Karpas-422 (cell line): ENCODE measurements at regions not wholly inside any gene's neighbourhood (a gene's known extent, or its start where the extent isn't known, plus 50 kb on each side); places are given as distances from the start of the nearest gene placed in this dataset.
"Not testable (repeated sequence)": the region's sequence is repeated elsewhere in the genome, so short reads cannot be mapped to it uniquely, and the experiment has no call there.

Source experiments
- DNase-seq: peaks from one replicate; pipeline ENCODE4 v3.0.0-alpha.2; 2015
- H2AFZ ChIP-seq: fragments of 200-600 bp; sonication (generic); 2 replicates; pipeline ENCODE4 v1.6.1; 2014; ENCODE audit warnings: antibody characterized with exemption, low read length, mixed read lengths
- H3K27ac ChIP-seq: fragments of 200-600 bp; sonication (generic); 2 replicates; pipeline ENCODE4 v1.5.1; 2014; ENCODE audit warnings: mild to moderate bottlenecking, low read length, moderate library complexity
- H3K27me3 ChIP-seq: fragments of 200-600 bp; sonication (generic); 2 replicates; pipeline ENCODE4 v1.6.1; 2014; ENCODE audit warnings: low read length, mixed read lengths
- H3K36me3 ChIP-seq: fragments of 200-600 bp; sonication (generic); 2 replicates; pipeline ENCODE4 v1.6.1; 2014; ENCODE audit warnings: low read length, mixed read lengths; ENCODE audit not compliant: insufficient read depth
- H3K4me1 ChIP-seq: fragments of 200-600 bp; sonication (generic); 2 replicates; pipeline ENCODE4 v1.6.1; 2014; ENCODE audit warnings: mild to moderate bottlenecking, low read length, mixed read lengths
- H3K4me2 ChIP-seq: fragments of 200-600 bp; sonication (generic); 2 replicates; pipeline ENCODE4 v1.6.1; 2014; ENCODE audit warnings: low read length, low read depth, mild to moderate bottlenecking; ENCODE audit not compliant: poor library complexity, severe bottlenecking
- H3K4me3 ChIP-seq: fragments of 200-600 bp; sonication (generic); 2 replicates; pipeline ENCODE4 v1.5.1; 2014; ENCODE audit warnings: mild to moderate bottlenecking, antibody characterized with exemption, low read length, mixed read lengths
- H3K79me2 ChIP-seq: fragments of 200-600 bp; sonication (generic); 2 replicates; pipeline ENCODE4 v1.6.1; 2014; ENCODE audit warnings: mild to moderate bottlenecking, low read length, mixed read lengths
- H3K9ac ChIP-seq: fragments of 200-600 bp; sonication (generic); 2 replicates; pipeline ENCODE4 v1.6.0; 2014; ENCODE audit warnings: low read length
- H3K9me2 ChIP-seq: fragments of 200-600 bp; sonication (generic), shearing (Covaris generic); replicated peaks from 2 replicates; pipeline ENCODE4 v1.6.0; 2014; ENCODE audit warnings: mild to moderate bottlenecking, low read length, moderate library complexity; ENCODE audit not compliant: insufficient read depth
- H3K9me3 ChIP-seq: fragments of 300-700, 200-600 bp; sonication (generic); 2 replicates; pipeline ENCODE4 v1.6.1; 2014; ENCODE audit warnings: low read length, mixed read lengths
- H4K20me1 ChIP-seq: fragments of 200-600 bp; sonication (generic); 2 replicates; pipeline ENCODE4 v1.6.1; 2014; ENCODE audit warnings: mild to moderate bottlenecking, antibody characterized with exemption, low read length, low read depth; ENCODE audit not compliant: insufficient read depth

GRCh38 chr12:47360771-47361388, 281.1 kb upstream of the AMIGO2 start:
- H3K9me3 ChIP-seq, result no peaks in the 10 kb centered on the region
- peak overlapping the region; percentile 55 for H2AFZ ChIP-seq
- H3K9me2 ChIP-seq, result no peaks in the 10 kb centered on the region
- H3K9ac ChIP-seq, result no peak overlapping the region
- H3K4me3 ChIP-seq, result peak overlapping the region; percentile 10; the same call in 1 of the 2 replicates
- no peak overlapping the region for H3K27ac ChIP-seq
- H3K36me3 ChIP-seq, result no peaks in the 10 kb centered on the region
- H3K4me2 ChIP-seq, result peak overlapping the region; percentile 50
- H3K4me1 ChIP-seq, result peaks cover 34% of the 10 kb centered on the region
- H3K27me3 ChIP-seq, result no peaks in the 10 kb centered on the region
- DNase-seq, result no peak
- H3K79me2 ChIP-seq, result no peaks in the 10 kb centered on the region
- H4K20me1 ChIP-seq, result no peaks in the 10 kb centered on the region

- peak; percentile 61 for DNase-seq
Measured at GRCh38 chr12:47360093-47360480, 280.3 kb upstream of the AMIGO2 start.

GRCh38 chr12:47359310-47360092, 279.7 kb upstream of the AMIGO2 start:
- no peaks in the 10 kb centered on the region for H3K36me3 ChIP-seq
- H3K4me3 ChIP-seq, result no peak overlapping the region
- H3K4me1 ChIP-seq, result peaks cover 44% of the 10 kb centered on the region
- no peak overlapping the region for H3K4me2 ChIP-seq
- H2AFZ ChIP-seq, result no peak overlapping the region
- H3K9ac ChIP-seq, result no peak overlapping the region
- no peaks in the 10 kb centered on the region for H3K27me3 ChIP-seq
- H3K9me2 ChIP-seq, result no peaks in the 10 kb centered on the region
- H4K20me1 ChIP-seq, result no peaks in the 10 kb centered on the region
- no peak for DNase-seq
- no peaks in the 10 kb centered on the region for H3K9me3 ChIP-seq
- no peak overlapping the region for H3K27ac ChIP-seq
- H3K79me2 ChIP-seq, result no peaks in the 10 kb centered on the region

More at GRCh38 chr12:47360093-47360480, 280.3 kb upstream of the AMIGO2 start:
- H3K4me2 ChIP-seq, result peak overlapping the region; percentile 50
- H4K20me1 ChIP-seq, result no peaks in the 10 kb centered on the region
- H3K9me2 ChIP-seq, result no peaks in the 10 kb centered on the region
- H2AFZ ChIP-seq, result no peak overlapping the region
- no peaks in the 10 kb centered on the region for H3K36me3 ChIP-seq
- H3K79me2 ChIP-seq, result no peaks in the 10 kb centered on the region
- no peak overlapping the region for H3K4me3 ChIP-seq
- no peak overlapping the region for H3K9ac ChIP-seq
- no peaks in the 10 kb centered on the region for H3K27me3 ChIP-seq
- H3K9me3 ChIP-seq, result no peaks in the 10 kb centered on the region
- H3K27ac ChIP-seq, result no peak overlapping the region
- H3K4me1 ChIP-seq, result peaks cover 42% of the 10 kb centered on the region

- H3K36me3 ChIP-seq, H3K27me3 ChIP-seq, H4K20me1 ChIP-seq, DNase-seq, H3K9me2 ChIP-seq, H3K79me2 ChIP-seq, H2AFZ ChIP-seq, H3K9me3 ChIP-seq, H3K4me3 ChIP-seq: not testable (repeated sequence)
- H3K4me1 ChIP-seq, result peaks cover 55% of the 10 kb centered on the region
- H3K4me2 ChIP-seq, result peak overlapping the region; percentile 78
- H3K27ac ChIP-seq, result peak overlapping the region; percentile 89
- H3K9ac ChIP-seq, result peak overlapping the region; percentile 43; the same call in 1 of the 2 replicates
Measured at GRCh38 chr12:47357006-47357405, 277.2 kb upstream of the AMIGO2 start.

GRCh38 chr12:47356129-47356700, 276.5 kb upstream of the AMIGO2 start:
- H3K9me2 ChIP-seq, result no peaks in the 10 kb centered on the region
- no peaks in the 10 kb centered on the region for H4K20me1 ChIP-seq
- peak overlapping the region; percentile 31 for H3K4me3 ChIP-seq
- peak overlapping the region; percentile 89 for H3K27ac ChIP-seq
- H3K9ac ChIP-seq, result peak overlapping the region; percentile 43
- no peaks in the 10 kb centered on the region for H3K27me3 ChIP-seq
- H3K36me3 ChIP-seq, result no peaks in the 10 kb centered on the region
- DNase-seq, result peak; percentile 90
- peaks cover 51% of the 10 kb centered on the region for H3K4me1 ChIP-seq
- no peaks in the 10 kb centered on the region for H3K9me3 ChIP-seq
- peak overlapping the region; percentile 6 for H2AFZ ChIP-seq
- no peaks in the 10 kb centered on the region for H3K79me2 ChIP-seq
- peak overlapping the region; percentile 78 for H3K4me2 ChIP-seq

- Histone ChIP-seq H3K27ac (no peak overlapping the region), H3K4me2 (no peak overlapping the region), H3K27me3 (no peaks in the 10 kb centered on the region), H3K36me3 (no peaks in the 10 kb centered on the region), H4K20me1 (no peaks in the 10 kb centered on the region), H3K9ac (no peak overlapping the region), H3K79me2 (no peaks in the 10 kb centered on the region), H3K4me3 (no peak overlapping the region), H3K9me3 (no peaks in the 10 kb centered on the region), H3K9me2 (no peaks in the 10 kb centered on the region), H3K4me1 (peaks cover 46% of the 10 kb centered on the region), H2AFZ (no peak overlapping the region)
- DNase-seq, result no peak
Measured at GRCh38 chr12:47353508-47353907, 273.7 kb upstream of the AMIGO2 start.

- Histone ChIP-seq H3K27me3 (no peaks in the 10 kb centered on the region), H3K4me3 (no peak overlapping the region), H3K9ac (no peak overlapping the region), H3K4me1 (peaks cover 46% of the 10 kb centered on the region), H3K27ac (peak overlapping the region; percentile 6; the same call in 1 of the 2 replicates), H4K20me1 (no peaks in the 10 kb centered on the region), H3K36me3 (no peaks in the 10 kb centered on the region), H3K9me2 (no peaks in the 10 kb centered on the region), H3K79me2 (no peaks in the 10 kb centered on the region), H2AFZ (0 out of 2 replicates have a peak overlapping the region, but pooled peaks have one; percentile 6), H3K9me3 (no peaks in the 10 kb centered on the region), H3K4me2 (no peak overlapping the region)
- DNase-seq, result no peak
Measured at GRCh38 chr12:47352067-47352466, 272.3 kb upstream of the AMIGO2 start.

- Histone ChIP-seq H3K79me2 (no peaks in the 10 kb centered on the region), H3K36me3 (no peaks in the 10 kb centered on the region), H3K9ac (no peak overlapping the region), H2AFZ (0 out of 2 replicates have a peak overlapping the region, but pooled peaks have one; percentile 6), H3K4me1 (peaks cover 46% of the 10 kb centered on the region), H3K27ac (no peak overlapping the region), H3K27me3 (no peaks in the 10 kb centered on the region), H3K4me3 (no peak overlapping the region), H3K9me2 (no peaks in the 10 kb centered on the region), H3K9me3 (no peaks in the 10 kb centered on the region), H3K4me2 (no peak overlapping the region), H4K20me1 (no peaks in the 10 kb centered on the region)
- DNase-seq, result no peak
Measured at GRCh38 chr12:47351526-47351925, 271.8 kb upstream of the AMIGO2 start.
